Dermis microvascular lymphatic vessel endothelial cell (primary cell): ENCODE measurements at regions not wholly inside any gene's neighbourhood (a gene's known extent, or its start where the extent isn't known, plus 50 kb on each side); places are given as distances from the start of the nearest gene placed in this dataset.
"Not testable (repeated sequence)": the region's sequence is repeated elsewhere in the genome, so short reads cannot be mapped to it uniquely, and the experiment has no call there.

ENCODE experiments used
- DNase-seq, 2 donors: peaks; one replicate each; pipeline versions ENCODE4 v3.0.0 to v3.0.0-alpha.2; 2010; ENCODE audit warnings: low read depth in 2 of 2

GRCh38 chr1:146282807-146283526 lies 54.1 kb upstream of the NOTCH2NLA start:
- not testable (repeated sequence) for DNase-seq

DNA sequence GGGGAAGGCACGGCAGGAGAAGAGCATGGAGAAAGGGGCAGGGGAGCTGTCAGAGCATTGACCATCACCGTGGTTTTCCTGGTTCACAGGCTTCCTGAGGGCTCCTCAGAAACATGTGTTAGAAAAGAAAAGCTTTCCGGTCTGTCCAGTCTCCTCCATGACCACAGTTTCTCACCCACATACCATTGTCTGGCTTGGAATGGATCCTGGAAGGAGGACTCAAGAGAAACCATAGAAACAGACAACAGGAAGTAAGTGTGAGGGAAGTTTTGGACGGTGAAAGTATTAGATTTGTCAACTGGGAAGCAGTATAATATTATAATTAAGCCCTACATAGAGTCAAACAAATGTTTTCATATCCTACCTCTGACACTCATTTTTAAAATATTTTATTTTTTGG lies 52.7 kb upstream of the NOTCH2NLA start:
- not testable (repeated sequence) for DNase-seq

GRCh38 chr1:146278758-146279157 lies 49.9 kb upstream of the NOTCH2NLA start:
- not testable (repeated sequence) for DNase-seq
